ENCODE measurements at regions not wholly inside any gene's neighbourhood (a gene's known extent, or its start where the extent isn't known, plus 50 kb on each side); places are given as distances from the start of the nearest gene placed in this dataset.
"Not testable (repeated sequence)": the region's sequence is repeated elsewhere in the genome, so short reads cannot be mapped to it uniquely, and the experiment has no call there.

- no peak for DNase-seq
- Mint-ChIP-seq H3K4me1 (ENCODE audit: low read depth) (no peaks in the 10 kb centered on the region), H3K4me3 (no peak overlapping the region), H3K27ac (no peak overlapping the region), H3K36me3 (ENCODE audit: low read depth) (no peaks in the 10 kb centered on the region), H3K9me3 (peaks cover 4% of the 10 kb centered on the region), H3K27me3 (ENCODE audit: low read depth) (peaks cover 3% of the 10 kb centered on the region)
- intact Hi-C loops (cut with micrococcal nuclease): no loop called here
- CTCF ChIA-PET: no interaction called here
Observed at GRCh38 chr21:14814991-14815390, 249.8 kb downstream of the NRIP1 start.

- intact Hi-C loops (cut with micrococcal nuclease): no loop called here
- peaks cover 3% of the 10 kb centered on the region for H3K27me3 Mint-ChIP-seq (ENCODE audit: low read depth)
Observed at GRCh38 chr21:14814282-14814681, 250.5 kb downstream of the NRIP1 start.

DNA sequence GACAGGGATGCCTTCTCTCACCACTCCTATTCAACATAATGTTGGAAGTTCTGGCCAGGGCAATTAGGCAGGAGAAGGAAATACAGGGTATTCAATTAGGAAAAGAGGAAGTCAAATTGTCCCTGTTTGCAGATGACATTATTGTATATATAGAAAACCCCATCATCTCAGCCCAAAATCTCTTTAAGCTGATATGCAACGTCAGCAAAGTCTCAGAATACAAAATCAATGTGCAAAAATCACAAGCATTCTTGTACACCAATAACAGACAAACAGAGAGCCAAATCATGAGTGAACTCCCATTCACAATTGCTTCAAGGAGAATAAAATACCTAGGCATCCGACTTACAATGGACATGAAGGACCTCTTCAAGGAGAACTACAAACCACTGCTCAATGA is 258.1 kb upstream of the SAMSN1 start:
- H3K36me3 Mint-ChIP-seq (ENCODE audit: low read depth); H3K4me1 Mint-ChIP-seq (ENCODE audit: low read depth); H3K27me3 Mint-ChIP-seq (ENCODE audit: low read depth); CTCF ChIA-PET; DNase-seq; H3K9me3 Mint-ChIP-seq; H3K27ac Mint-ChIP-seq; intact Hi-C loops (cut with micrococcal nuclease); H3K4me3 Mint-ChIP-seq: not testable (repeated sequence)

More at GRCh38 chr21:14814282-14814681, 250.5 kb downstream of the NRIP1 start:
- Mint-ChIP-seq H3K27ac (no peak overlapping the region), H3K36me3 (ENCODE audit: low read depth) (no peaks in the 10 kb centered on the region), H3K4me3 (no peak overlapping the region), H3K9me3 (peaks cover 4% of the 10 kb centered on the region), H3K4me1 (ENCODE audit: low read depth) (no peaks in the 10 kb centered on the region)
- CTCF ChIA-PET: no interaction called here
- DNase-seq: no peak

- CTCF ChIA-PET: interaction anchor here (0.7 kb wide), 1 partner anchor 49 kb away, joined by 6 read pairs; no protein-coding TSS in a partner anchor
- intact Hi-C loops (cut with micrococcal nuclease): no loop called here
- Mint-ChIP-seq H3K36me3 (ENCODE audit: low read depth) (peaks cover 2% of the 10 kb centered on the region), H3K27me3 (ENCODE audit: low read depth) (peaks cover 7% of the 10 kb centered on the region), H3K4me3 (no peak overlapping the region), H3K27ac (no peak overlapping the region), H3K9me3 (peaks cover 21% of the 10 kb centered on the region), H3K4me1 (ENCODE audit: low read depth) (no peaks in the 10 kb centered on the region)
- DNase-seq: no peak
Observed at GRCh38 chr21:14797543-14797942, 251.4 kb upstream of the SAMSN1 start.

DNA sequence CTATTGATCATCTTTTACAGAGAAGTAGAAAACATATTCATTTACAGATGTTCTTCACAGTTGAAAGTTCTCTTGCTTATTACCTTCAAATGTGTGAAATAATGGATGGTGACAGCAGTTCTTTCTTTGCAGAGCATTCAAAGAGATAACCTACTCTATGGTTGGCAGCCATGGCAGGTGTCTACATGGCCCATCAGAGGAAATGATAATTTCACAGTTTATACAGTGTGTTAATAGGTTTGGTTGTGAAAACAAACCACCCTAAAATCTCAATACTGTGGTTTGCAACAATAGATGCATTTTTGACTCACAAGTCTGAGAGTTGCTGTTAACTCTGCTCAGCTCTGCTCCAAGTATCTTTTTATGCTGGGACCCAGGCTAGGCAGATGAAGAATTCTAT is 241.2 kb upstream of the SAMSN1 start:
- H3K4me1 Mint-ChIP-seq (ENCODE audit: low read depth): no peaks in the 10 kb centered on the region
- no peaks in the 10 kb centered on the region for H3K36me3 Mint-ChIP-seq (ENCODE audit: low read depth)
- intact Hi-C loops (cut with micrococcal nuclease): no loop called here
- no peaks in the 10 kb centered on the region for H3K9me3 Mint-ChIP-seq
- no peaks in the 10 kb centered on the region for H3K27me3 Mint-ChIP-seq (ENCODE audit: low read depth)
- DNase-seq: no peak
- CTCF ChIA-PET: no interaction called here
- H3K27ac Mint-ChIP-seq: no peak overlapping the region
- H3K4me3 Mint-ChIP-seq: no peak overlapping the region

- no peak overlapping the region for H3K4me3 Mint-ChIP-seq
- no peaks in the 10 kb centered on the region for H3K36me3 Mint-ChIP-seq (ENCODE audit: low read depth)
- H3K27me3 Mint-ChIP-seq (ENCODE audit: low read depth): peaks cover 6% of the 10 kb centered on the region
- no peaks in the 10 kb centered on the region for H3K9me3 Mint-ChIP-seq
- H3K4me1 Mint-ChIP-seq (ENCODE audit: low read depth): no peaks in the 10 kb centered on the region
- intact Hi-C loops (cut with micrococcal nuclease): no loop called here
- DNase-seq: no peak
- H3K27ac Mint-ChIP-seq: no peak overlapping the region
- CTCF ChIA-PET: no interaction called here
Observed at GRCh38 chr21:14785679-14786078, 239.6 kb upstream of the SAMSN1 start.

DNA sequence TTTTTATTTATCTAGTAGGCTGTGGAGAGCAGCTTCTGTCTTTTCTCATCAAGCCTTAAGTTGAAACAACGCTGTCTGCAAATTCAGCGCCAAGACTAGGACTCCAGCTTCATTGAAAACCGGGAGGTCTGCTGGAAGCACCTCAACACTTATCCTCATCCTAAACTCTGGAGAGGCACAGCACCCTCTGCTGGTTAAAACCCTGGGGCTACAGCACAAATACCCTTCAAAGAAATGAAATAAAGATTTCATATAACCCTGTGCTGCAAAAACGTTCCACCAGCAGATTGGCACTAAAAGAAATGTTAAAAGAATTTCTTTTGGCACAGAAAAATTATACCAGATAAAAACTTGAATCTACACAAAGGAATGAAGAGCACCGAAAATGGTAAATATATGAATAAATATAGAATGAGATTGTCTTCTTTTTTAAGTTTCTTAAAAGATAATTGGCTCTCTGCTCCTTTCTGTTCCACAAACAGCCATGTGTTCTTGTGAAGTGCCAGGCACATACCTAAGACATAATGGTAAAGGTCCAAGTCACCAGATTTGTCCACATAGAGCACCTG is 227.7 kb upstream of the SAMSN1 start:
- no peaks in the 10 kb centered on the region for H3K9me3 Mint-ChIP-seq
- peaks cover 2% of the 10 kb centered on the region for H3K27me3 Mint-ChIP-seq (ENCODE audit: low read depth)
- H3K27ac Mint-ChIP-seq: no peak overlapping the region
- H3K36me3 Mint-ChIP-seq (ENCODE audit: low read depth): no peaks in the 10 kb centered on the region
- no peaks in the 10 kb centered on the region for H3K4me1 Mint-ChIP-seq (ENCODE audit: low read depth)
- peak; percentile 79 for DNase-seq
- intact Hi-C loops (cut with micrococcal nuclease): loop anchor here (1.0 to 2.0 kb wide), 4 partner anchors 36 to 515 kb away; no protein-coding TSS in a partner anchor
- no peak overlapping the region for H3K4me3 Mint-ChIP-seq
- CTCF ChIA-PET: interaction anchor here (1.6 to 1.8 kb wide), 2 partner anchors 11 to 38 kb away, joined by 5 to 10 read pairs; no protein-coding TSS in a partner anchor

GRCh38 chr21:14771593-14771992 is 225.5 kb upstream of the SAMSN1 start:
- Mint-ChIP-seq H3K9me3 (no peaks in the 10 kb centered on the region), H3K36me3 (ENCODE audit: low read depth) (no peaks in the 10 kb centered on the region), H3K4me3 (no peak overlapping the region), H3K27ac (no peak overlapping the region), H3K4me1 (ENCODE audit: low read depth) (no peaks in the 10 kb centered on the region), H3K27me3 (ENCODE audit: low read depth) (peaks cover 2% of the 10 kb centered on the region)
- CTCF ChIA-PET: interaction anchor here (0.7 to 1.2 kb wide), 2 partner anchors 28 to 511 kb away, joined by 3 read pairs; no protein-coding TSS in a partner anchor
- intact Hi-C loops (cut with micrococcal nuclease): no loop called here
- no peak for DNase-seq

DNA sequence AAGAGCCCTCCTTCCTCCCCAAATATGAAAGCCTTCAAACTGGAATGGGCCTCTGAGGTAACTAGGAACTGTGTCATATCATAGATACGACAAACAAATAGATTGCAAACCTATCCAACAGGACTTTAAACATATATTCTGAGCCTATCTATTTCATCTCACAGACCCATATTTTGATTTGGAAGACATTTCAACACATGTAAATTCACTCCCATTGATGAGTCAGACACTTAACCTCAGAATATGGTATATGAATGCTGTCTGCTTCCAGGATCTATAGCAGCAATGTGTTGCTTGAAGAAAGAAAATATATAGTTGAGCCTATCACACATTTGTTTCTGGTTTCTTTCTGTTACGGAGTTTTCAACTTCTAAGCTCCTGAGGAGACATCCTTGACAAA is 221.9 kb upstream of the SAMSN1 start:
- intact Hi-C loops (cut with micrococcal nuclease): loop anchor here (10.0 kb wide), 2 partner anchors 717 to 827 kb away; no protein-coding TSS in a partner anchor
- no peaks in the 10 kb centered on the region for H3K9me3 Mint-ChIP-seq
- H3K36me3 Mint-ChIP-seq (ENCODE audit: low read depth): no peaks in the 10 kb centered on the region
- no peak for DNase-seq
- H3K27ac Mint-ChIP-seq: no peak overlapping the region
- CTCF ChIA-PET: no interaction called here
- no peak overlapping the region for H3K4me3 Mint-ChIP-seq
- no peaks in the 10 kb centered on the region for H3K27me3 Mint-ChIP-seq (ENCODE audit: low read depth)
- H3K4me1 Mint-ChIP-seq (ENCODE audit: low read depth): no peaks in the 10 kb centered on the region

DNA sequence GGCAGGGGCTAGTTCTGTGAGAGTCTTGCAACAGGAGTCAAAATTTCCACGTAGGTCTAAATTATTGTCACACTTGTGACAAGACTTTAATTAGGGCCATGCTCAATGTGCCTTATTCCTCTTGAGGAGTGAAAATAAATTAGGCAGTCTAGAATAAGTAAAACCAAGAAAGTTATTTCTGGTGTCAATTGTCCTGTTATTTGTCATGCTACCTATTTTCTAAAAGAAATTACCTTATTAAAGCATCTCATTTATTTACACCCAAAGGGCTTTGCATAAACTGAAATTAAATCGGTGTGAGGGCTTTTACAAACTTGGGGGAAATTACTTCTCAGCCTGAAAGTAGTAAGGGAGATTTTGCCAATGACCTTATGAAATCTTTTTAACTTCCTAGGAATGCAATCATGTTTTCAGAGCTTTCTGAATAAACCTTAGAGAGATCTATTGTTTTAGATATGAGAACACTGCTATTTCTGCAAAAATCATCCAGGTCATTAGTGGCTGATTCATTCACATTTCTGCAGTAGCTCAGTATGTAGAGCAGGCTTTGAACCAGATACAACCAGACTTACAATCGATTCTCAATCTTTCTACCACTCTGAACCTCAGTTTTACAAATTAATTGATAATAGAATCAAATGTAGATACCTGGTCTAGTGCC is 221.2 kb upstream of the SAMSN1 start:
- Mint-ChIP-seq H3K27me3 (ENCODE audit: low read depth) (no peaks in the 10 kb centered on the region), H3K4me1 (ENCODE audit: low read depth) (no peaks in the 10 kb centered on the region), H3K27ac (no peak overlapping the region), H3K9me3 (no peaks in the 10 kb centered on the region), H3K4me3 (no peak overlapping the region), H3K36me3 (ENCODE audit: low read depth) (no peaks in the 10 kb centered on the region)
- CTCF ChIA-PET: no interaction called here
- intact Hi-C loops (cut with micrococcal nuclease): loop anchor here (10.0 kb wide), 2 partner anchors 717 to 827 kb away; no protein-coding TSS in a partner anchor
- DNase-seq: no peak

DNA sequence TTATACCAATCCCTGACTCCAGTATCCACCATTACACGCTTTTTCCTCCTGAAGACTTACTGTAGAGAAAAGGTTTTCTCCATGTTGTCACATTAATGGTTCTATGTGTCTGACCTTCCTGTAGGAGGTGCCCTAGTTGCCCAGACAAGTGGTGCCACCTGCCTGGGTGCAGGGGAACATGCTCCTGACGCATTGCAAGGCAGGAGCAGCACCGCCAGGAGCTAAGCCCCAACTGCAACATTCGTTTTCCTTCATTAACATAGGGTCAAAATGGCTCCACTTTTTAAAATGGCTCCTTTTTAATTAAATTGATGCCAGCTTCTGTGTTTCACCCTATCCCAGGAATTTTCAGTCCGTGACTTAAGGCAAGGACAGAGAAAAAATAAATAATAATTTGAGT is 220.1 kb upstream of the SAMSN1 start:
- Mint-ChIP-seq H3K9me3 (no peaks in the 10 kb centered on the region), H3K27ac (no peak overlapping the region), H3K4me1 (ENCODE audit: low read depth) (no peaks in the 10 kb centered on the region), H3K27me3 (ENCODE audit: low read depth) (no peaks in the 10 kb centered on the region), H3K4me3 (no peak overlapping the region), H3K36me3 (ENCODE audit: low read depth) (no peaks in the 10 kb centered on the region)
- CTCF ChIA-PET: no interaction called here
- DNase-seq: peak; percentile 7
- intact Hi-C loops (cut with micrococcal nuclease): loop anchor here (10.0 kb wide), 2 partner anchors 719 to 829 kb away; no protein-coding TSS in a partner anchor

DNA sequence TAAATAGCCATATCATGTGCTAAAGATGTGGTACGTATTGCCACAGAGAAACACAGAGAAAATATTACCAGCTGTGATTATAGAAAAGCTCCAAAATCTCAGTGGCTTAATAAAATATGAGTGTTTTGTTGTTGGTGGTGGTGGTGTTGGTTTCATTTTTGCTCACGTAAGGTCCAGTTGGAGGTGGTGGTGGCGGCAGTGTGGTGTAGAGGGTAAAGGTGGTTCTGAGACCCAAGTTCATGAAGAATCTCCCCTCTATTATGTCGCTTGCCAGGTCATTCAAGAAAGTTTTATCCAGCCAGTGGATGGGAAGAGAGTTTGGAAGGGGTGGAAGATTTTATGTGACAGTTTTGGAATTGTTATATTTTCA is 217.6 kb upstream of the SAMSN1 start:
- no peaks in the 10 kb centered on the region for H3K27me3 Mint-ChIP-seq (ENCODE audit: low read depth)
- H3K4me3 Mint-ChIP-seq: no peak overlapping the region
- CTCF ChIA-PET: interaction anchor here (0.6 to 1.6 kb wide), 2 partner anchors 9 to 261 kb away, joined by 3 to 10 read pairs; no protein-coding TSS in a partner anchor
- no peak overlapping the region for H3K27ac Mint-ChIP-seq
- no peaks in the 10 kb centered on the region for H3K36me3 Mint-ChIP-seq (ENCODE audit: low read depth)
- no peak for DNase-seq
- H3K4me1 Mint-ChIP-seq (ENCODE audit: low read depth): no peaks in the 10 kb centered on the region
- H3K9me3 Mint-ChIP-seq: no peaks in the 10 kb centered on the region
- intact Hi-C loops (cut with micrococcal nuclease): loop anchor here (10.0 kb wide), 2 partner anchors 721 to 831 kb away; no protein-coding TSS in a partner anchor
